ENCODE measurements at regions not wholly inside any gene's neighbourhood (a gene's known extent, or its start where the extent isn't known, plus 50 kb on each side); places are given as distances from the start of the nearest gene placed in this dataset.

GRCh38 chr15:99440551-99441443 is 125.0 kb upstream of the MEF2A start:
- no peak for DNase-seq

- no peak for DNase-seq
Measured at GRCh38 chr15:99441444-99441800, 124.4 kb upstream of the MEF2A start.

- DNase-seq = no peak
Measured at GRCh38 chr15:99441871-99442251, 123.9 kb upstream of the MEF2A start.

GRCh38 chr15:99442252-99442897 is 123.4 kb upstream of the MEF2A start:
- DNase-seq = peak; percentile 97

GRCh38 chr15:99443056-99443756 is 122.6 kb upstream of the MEF2A start:
- no peak for DNase-seq

GRCh38 chr15:99443768-99444446 is 121.9 kb upstream of the MEF2A start:
- DNase-seq = no peak

- no peak for DNase-seq
Measured at GRCh38 chr15:99445272-99445850, 120.4 kb upstream of the MEF2A start.

GRCh38 chr15:99446565-99447496 is 119.0 kb upstream of the MEF2A start:
- DNase-seq = no peak

- no peak for DNase-seq
Measured at GRCh38 chr15:99447497-99448371, 118.0 kb upstream of the MEF2A start.

GRCh38 chr15:99449514-99449913 is 116.3 kb upstream of the MEF2A start:
- no peak for DNase-seq

- peak; percentile 36 for DNase-seq
Measured at GRCh38 chr15:99450896-99451358, 114.9 kb upstream of the MEF2A start.

- DNase-seq = no peak
Measured at GRCh38 chr15:99451484-99451883, 114.3 kb upstream of the MEF2A start.

GRCh38 chr15:99452010-99452409 is 113.8 kb upstream of the MEF2A start:
- no peak for DNase-seq

- DNase-seq = peak; percentile 11
Measured at GRCh38 chr15:99452728-99453636, 112.8 kb upstream of the MEF2A start.

GRCh38 chr15:99453637-99454030 is 112.2 kb upstream of the MEF2A start:
- no peak for DNase-seq

GRCh38 chr15:99454107-99454809 is 111.5 kb upstream of the MEF2A start:
- DNase-seq = no peak

GRCh38 chr15:99454941-99455788 is 110.6 kb upstream of the MEF2A start:
- DNase-seq = peak; percentile 23

Measured in skin of body (tissue), 1 donor.